ENCODE measurements at regions not wholly inside any gene's neighbourhood (a gene's known extent, or its start where the extent isn't known, plus 50 kb on each side); places are given as distances from the start of the nearest gene placed in this dataset.

GRCh38 chr2:14340703-14341102, 291.8 kb upstream of the LRATD1 start:
- TF ChIP-seq CTCF (conservative IDR thresholded peaks at IDR 0.05; ENCODE audit: low read depth in 2 of 2) (no peak), EZH2phosphoT487 (IDR thresholded peaks at IDR 0.05; ENCODE audit: unreplicated experiment) (no peak), POLR2AphosphoS5 (IDR thresholded peaks at IDR 0.05; ENCODE audit: low read depth) (no peak), EZH2 (IDR thresholded peaks at IDR 0.05; ENCODE audit: low read depth, unreplicated experiment) (no peak), ZNF462 (CRISPR knock-in tag; IDR thresholded peaks at IDR 0.05) (no peak), REST (IDR thresholded peaks at IDR 0.05; ENCODE audit: unreplicated experiment) (no peak), NANOG (IDR thresholded peaks at IDR 0.05; ENCODE audit: borderline replicate concordance) (no peak), CREB1 (CRISPR knock-in tag; IDR thresholded peaks at IDR 0.05; ENCODE audit: low read depth) (no peak), JUNB (IDR thresholded peaks at IDR 0.05; ENCODE audit: unreplicated experiment) (no peak)
